Activated CD4-positive, alpha-beta memory T cell treated with anti-CD3 and anti-CD28 coated beads for 36 hours (primary cell): ENCODE measurements at regions not wholly inside any gene's neighbourhood (a gene's known extent, or its start where the extent isn't known, plus 50 kb on each side); places are given as distances from the start of the nearest gene placed in this dataset.
"Not testable (repeated sequence)": the region's sequence is repeated elsewhere in the genome, so short reads cannot be mapped to it uniquely, and the experiment has no call there.

Source experiments
- CTCF ChIA-PET: fragments of 350-600 bp; sonication (Branson Sonifier 250); formaldehyde crosslinking; loops from one replicate; lab custom pipeline; 2021; ENCODE audit warnings: antibody characterized with exemption, inconsistent platforms; lab: Charles Lee
- POLR2A ChIA-PET: fragments of 350-600 bp; sonication (Branson Sonifier 250); formaldehyde crosslinking; loops from one replicate; lab custom pipeline; 2021; ENCODE audit warnings: antibody characterized with exemption; lab: Charles Lee
- DNase-seq: peaks from one replicate; pipeline ENCODE4 v3.0.0-alpha.2; 2020
- H3K27ac Mint-ChIP-seq: one replicate; pipeline ENCODE4 v1.8.0; 2021; ENCODE audit warnings: mixed read lengths
- H3K27me3 Mint-ChIP-seq: one replicate; pipeline ENCODE4 v1.8.0; 2021; ENCODE audit warnings: mixed read lengths
- H3K36me3 Mint-ChIP-seq: one replicate; pipeline ENCODE4 v1.8.0; 2021; ENCODE audit warnings: mixed read lengths
- H3K4me1 Mint-ChIP-seq: one replicate; pipeline ENCODE4 v1.8.0; 2021; ENCODE audit warnings: low read depth, mixed read lengths
- H3K4me3 Mint-ChIP-seq: one replicate; pipeline ENCODE4 v1.8.0; 2021; ENCODE audit warnings: mild to moderate bottlenecking, mixed read lengths
- H3K9me3 Mint-ChIP-seq: one replicate; pipeline ENCODE4 v1.8.0; 2021; ENCODE audit warnings: mixed read lengths
- intact Hi-C: fragments of 100-400 bp; cut with micrococcal nuclease; formaldehyde crosslinking; loops from one replicate; pipeline ENCODE4 v1.15.1; 2023

DNA sequence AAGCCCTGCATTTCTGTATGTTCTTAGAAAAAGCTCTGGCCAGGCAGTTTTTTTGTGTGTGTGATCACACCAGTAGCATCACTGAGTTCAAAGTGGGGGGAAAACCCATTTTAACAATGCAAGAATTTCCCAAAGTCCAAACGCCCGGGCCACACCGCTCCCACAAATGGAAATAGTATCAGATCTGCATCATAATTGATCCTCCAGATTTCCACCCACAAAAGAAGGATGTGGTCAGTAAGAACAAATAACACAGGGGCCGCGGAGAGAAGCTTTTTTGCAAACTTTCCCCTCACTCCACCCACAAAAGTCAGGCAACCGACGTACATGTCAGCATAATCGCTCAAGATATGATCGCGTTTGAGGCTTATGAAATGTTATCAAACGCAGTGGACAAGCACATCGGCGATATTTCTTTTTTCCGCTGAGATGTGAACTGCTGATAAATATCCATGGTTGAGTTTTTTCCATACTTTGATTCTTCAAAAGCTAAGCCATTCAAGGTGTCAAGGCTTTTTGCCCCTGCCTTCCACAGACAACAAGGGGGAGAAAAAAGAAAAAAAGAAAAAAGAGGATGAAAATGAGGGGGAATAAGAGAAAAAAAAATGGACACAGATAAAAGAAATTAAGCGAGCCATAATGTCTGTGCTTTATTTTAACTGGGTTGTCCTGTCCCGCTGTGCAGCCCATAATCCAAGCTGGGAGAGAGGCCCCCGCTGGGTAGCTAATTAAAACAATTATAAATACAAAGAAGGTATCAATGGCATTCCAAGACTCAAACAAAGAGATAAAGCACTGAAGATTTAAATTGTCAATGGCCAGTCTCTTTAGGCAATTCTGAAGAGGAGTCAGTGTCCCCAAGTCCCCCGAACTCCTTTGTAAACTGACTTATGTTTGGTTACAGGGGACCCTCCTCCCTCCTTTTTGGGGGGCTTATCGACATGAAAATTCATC lies 143.5 kb downstream of the ZFP64 start:
- H3K4me3 Mint-ChIP-seq, result no peak overlapping the region
- ChIA-PET POLR2A (no interaction called here), CTCF (interaction anchor here (1.0 to 1.2 kb wide), 2 partner anchors 13 to 17 kb away, joined by 3 read pairs; no protein-coding TSS in a partner anchor)
- peak; percentile 54 for DNase-seq
- no peaks in the 10 kb centered on the region for H3K9me3 Mint-ChIP-seq
- no peak overlapping the region for H3K27ac Mint-ChIP-seq
- H3K4me1 Mint-ChIP-seq, result peaks cover 23% of the 10 kb centered on the region
- no peaks in the 10 kb centered on the region for H3K36me3 Mint-ChIP-seq
- intact Hi-C loops, result loop anchor here (2.0 kb wide), 1 partner anchor 15 kb away; no protein-coding TSS in a partner anchor
- H3K27me3 Mint-ChIP-seq, result peaks cover 4% of the 10 kb centered on the region

- POLR2A ChIA-PET, result no interaction called here
- CTCF ChIA-PET, result no interaction called here
- peaks cover 3% of the 10 kb centered on the region for H3K4me1 Mint-ChIP-seq
- no peaks in the 10 kb centered on the region for H3K9me3 Mint-ChIP-seq
- no peak for DNase-seq
- no peaks in the 10 kb centered on the region for H3K36me3 Mint-ChIP-seq
- no peak overlapping the region for H3K27ac Mint-ChIP-seq
- no peak overlapping the region for H3K4me3 Mint-ChIP-seq
- intact Hi-C loops, result no loop called here
- peaks cover 2% of the 10 kb centered on the region for H3K27me3 Mint-ChIP-seq
Measured at GRCh38 chr20:52041966-52042365, 149.6 kb downstream of the ZFP64 start.

- Mint-ChIP-seq H3K36me3 (no peaks in the 10 kb centered on the region), H3K4me3 (no peak overlapping the region), H3K4me1 (no peaks in the 10 kb centered on the region), H3K9me3 (no peaks in the 10 kb centered on the region), H3K27me3 (no peaks in the 10 kb centered on the region), H3K27ac (no peak overlapping the region)
- POLR2A ChIA-PET, result no interaction called here
- intact Hi-C loops, result no loop called here
- CTCF ChIA-PET, result interaction anchor here (0.6 kb wide), 1 partner anchor 1175 kb away, joined by 3 read pairs; no protein-coding TSS in a partner anchor
- no peak for DNase-seq
Measured at GRCh38 chr20:52039790-52040189, 151.8 kb downstream of the ZFP64 start.

GRCh38 chr20:52038632-52039031 lies 152.9 kb downstream of the ZFP64 start:
- H3K27me3 Mint-ChIP-seq, DNase-seq, H3K36me3 Mint-ChIP-seq, H3K4me3 Mint-ChIP-seq, POLR2A ChIA-PET, intact Hi-C loops, H3K4me1 Mint-ChIP-seq, H3K9me3 Mint-ChIP-seq, H3K27ac Mint-ChIP-seq, CTCF ChIA-PET: not testable (repeated sequence)

DNA sequence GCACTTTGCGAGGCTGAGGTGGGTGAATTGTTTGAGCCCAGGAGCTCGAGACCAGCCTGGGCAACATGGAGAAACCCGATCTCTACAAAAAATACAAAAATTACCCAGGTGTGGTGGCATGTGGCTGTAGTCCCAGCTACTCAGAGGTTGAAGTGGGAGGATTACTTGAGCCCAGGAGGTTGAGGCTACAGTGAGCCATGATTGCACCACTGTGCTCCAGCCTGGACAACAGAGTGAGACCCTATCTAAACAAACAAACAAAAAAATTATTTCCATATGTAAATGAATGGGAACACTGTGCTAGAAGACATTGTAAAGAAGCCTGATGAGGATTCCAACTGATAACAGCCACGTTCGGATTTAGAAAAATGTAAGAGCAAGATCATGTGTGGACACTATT lies 154.2 kb downstream of the ZFP64 start:
- Mint-ChIP-seq H3K27me3 (no peaks in the 10 kb centered on the region), H3K4me3 (no peak overlapping the region), H3K4me1 (no peaks in the 10 kb centered on the region), H3K36me3 (no peaks in the 10 kb centered on the region), H3K9me3 (no peaks in the 10 kb centered on the region), H3K27ac (no peak overlapping the region)
- POLR2A ChIA-PET, result no interaction called here
- CTCF ChIA-PET, result no interaction called here
- intact Hi-C loops, result no loop called here
- no peak for DNase-seq

- no peaks in the 10 kb centered on the region for H3K27me3 Mint-ChIP-seq
- no peaks in the 10 kb centered on the region for H3K36me3 Mint-ChIP-seq
- ChIA-PET CTCF (no interaction called here), POLR2A (no interaction called here)
- no peak overlapping the region for H3K4me3 Mint-ChIP-seq
- no peaks in the 10 kb centered on the region for H3K9me3 Mint-ChIP-seq
- intact Hi-C loops, result no loop called here
- DNase-seq, result no peak
- no peak overlapping the region for H3K27ac Mint-ChIP-seq
- peaks cover 11% of the 10 kb centered on the region for H3K4me1 Mint-ChIP-seq
Measured at GRCh38 chr20:52035977-52036376, 155.6 kb downstream of the ZFP64 start.

DNA sequence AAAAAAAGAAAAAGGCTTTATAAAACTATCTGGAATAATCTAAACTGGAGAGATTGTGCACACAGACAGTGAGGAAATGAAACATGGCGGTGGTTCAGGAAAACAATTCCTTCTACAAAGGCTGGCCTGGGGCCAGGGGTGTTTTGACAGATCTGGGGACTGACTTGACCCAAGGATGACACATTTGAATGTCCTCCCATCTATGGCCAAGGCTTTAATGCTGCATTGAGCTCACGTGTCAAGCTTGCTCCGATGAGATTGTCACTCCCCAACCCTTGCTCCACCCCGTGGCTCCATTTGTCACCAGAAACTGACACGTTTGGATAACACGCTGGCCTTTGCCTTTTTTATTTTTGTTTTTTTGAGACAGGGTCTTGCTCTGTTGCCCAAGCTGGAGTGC lies 156.1 kb downstream of the ZFP64 start:
- Mint-ChIP-seq H3K36me3 (no peaks in the 10 kb centered on the region), H3K9me3 (no peaks in the 10 kb centered on the region), H3K4me3 (no peak overlapping the region), H3K27ac (no peak overlapping the region), H3K27me3 (no peaks in the 10 kb centered on the region), H3K4me1 (peaks cover 15% of the 10 kb centered on the region)
- no peak for DNase-seq
- intact Hi-C loops, result no loop called here
- ChIA-PET POLR2A (no interaction called here), CTCF (no interaction called here)

DNA sequence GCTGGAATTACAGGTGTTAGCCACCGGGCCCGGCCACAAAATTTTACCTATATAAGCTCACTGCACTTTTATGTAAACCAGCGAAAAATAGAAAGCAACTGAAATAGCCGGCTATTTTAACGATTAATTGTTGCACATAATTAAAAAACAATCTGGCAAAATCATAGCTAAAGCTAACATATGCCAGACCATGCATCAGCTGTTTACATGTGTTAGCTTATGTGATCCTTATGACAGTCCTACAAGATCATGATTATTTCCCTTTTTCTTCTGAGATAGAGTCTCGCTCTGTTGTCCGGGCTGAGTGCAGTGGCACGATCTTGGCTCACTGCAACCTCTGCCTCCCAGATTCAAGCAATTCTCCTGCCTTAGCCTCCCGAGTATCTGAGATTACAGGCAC lies 157.0 kb downstream of the ZFP64 start:
- Mint-ChIP-seq H3K27me3 (no peaks in the 10 kb centered on the region), H3K4me3 (no peak overlapping the region), H3K27ac (no peak overlapping the region), H3K9me3 (no peaks in the 10 kb centered on the region), H3K36me3 (no peaks in the 10 kb centered on the region), H3K4me1 (peaks cover 15% of the 10 kb centered on the region)
- intact Hi-C loops, result no loop called here
- CTCF ChIA-PET, result no interaction called here
- no peak for DNase-seq
- POLR2A ChIA-PET, result no interaction called here

- DNase-seq, result no peak
- intact Hi-C loops, result loop anchor here (2.0 kb wide), 1 partner anchor 13 kb away; no protein-coding TSS in a partner anchor
- Mint-ChIP-seq H3K9me3 (no peaks in the 10 kb centered on the region), H3K4me1 (peaks cover 15% of the 10 kb centered on the region), H3K27me3 (no peaks in the 10 kb centered on the region), H3K4me3 (no peak overlapping the region), H3K27ac (no peak overlapping the region), H3K36me3 (no peaks in the 10 kb centered on the region)
- ChIA-PET CTCF (no interaction called here), POLR2A (no interaction called here)
Measured at GRCh38 chr20:52033313-52033712, 158.3 kb downstream of the ZFP64 start.

DNA sequence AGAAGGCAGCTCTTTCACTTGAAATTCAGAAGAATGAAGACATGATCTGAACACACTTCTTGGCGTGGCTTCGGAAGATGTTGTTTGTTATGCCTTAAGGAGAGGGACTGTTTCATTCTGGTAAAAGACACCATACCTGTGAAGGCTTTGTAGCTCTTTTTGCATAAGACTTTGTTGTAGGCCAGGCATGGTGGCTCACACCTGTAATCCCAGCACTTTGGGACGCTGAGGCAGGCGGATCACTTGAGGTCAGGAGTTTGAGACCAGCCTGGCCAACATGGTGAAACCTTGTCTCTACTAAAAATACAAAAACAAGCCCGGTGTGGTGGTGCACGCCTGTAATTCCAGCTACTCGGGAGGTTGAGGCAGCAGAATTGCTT lies 159.3 kb downstream of the ZFP64 start:
- POLR2A ChIA-PET, H3K9me3 Mint-ChIP-seq, H3K36me3 Mint-ChIP-seq, H3K4me3 Mint-ChIP-seq, DNase-seq, H3K27me3 Mint-ChIP-seq: not testable (repeated sequence)
- CTCF ChIA-PET, result interaction anchor here (1.6 kb wide), 1 partner anchor 16 kb away, joined by 3 read pairs; no protein-coding TSS in a partner anchor
- intact Hi-C loops, result loop anchor here (2.0 kb wide), 1 partner anchor 15 kb away; no protein-coding TSS in a partner anchor
- Mint-ChIP-seq H3K4me1 (peaks cover 15% of the 10 kb centered on the region), H3K27ac (peak overlapping the region; percentile 18)

- ChIA-PET POLR2A (no interaction called here), CTCF (interaction anchor here (1.6 kb wide), 1 partner anchor 17 kb away, joined by 3 read pairs; no protein-coding TSS in a partner anchor)
- peak; percentile 22 for DNase-seq
- intact Hi-C loops, result loop anchor here (2.0 kb wide), 1 partner anchor 15 kb away; no protein-coding TSS in a partner anchor
- H3K4me1 Mint-ChIP-seq, result peaks cover 15% of the 10 kb centered on the region
- peak overlapping the region; percentile 19 for H3K27ac Mint-ChIP-seq
- no peak overlapping the region for H3K4me3 Mint-ChIP-seq
- no peaks in the 10 kb centered on the region for H3K36me3 Mint-ChIP-seq
- no peaks in the 10 kb centered on the region for H3K9me3 Mint-ChIP-seq
- no peaks in the 10 kb centered on the region for H3K27me3 Mint-ChIP-seq
Measured at GRCh38 chr20:52031563-52032303, 159.8 kb downstream of the ZFP64 start.

GRCh38 chr20:52031206-52031562 lies 160.4 kb downstream of the ZFP64 start:
- Mint-ChIP-seq H3K9me3 (no peaks in the 10 kb centered on the region), H3K27ac (no peak overlapping the region), H3K27me3 (no peaks in the 10 kb centered on the region), H3K36me3 (no peaks in the 10 kb centered on the region), H3K4me3 (no peak overlapping the region), H3K4me1 (peaks cover 15% of the 10 kb centered on the region)
- intact Hi-C loops, result no loop called here
- CTCF ChIA-PET, result interaction anchor here (1.6 kb wide), 1 partner anchor 17 kb away, joined by 3 read pairs; no protein-coding TSS in a partner anchor
- POLR2A ChIA-PET, result no interaction called here
- DNase-seq, result no peak
